Ascending aorta (tissue), 2 donors: ENCODE measurements at regions not wholly inside any gene's neighbourhood (a gene's known extent, or its start where the extent isn't known, plus 50 kb on each side); places are given as distances from the start of the nearest gene placed in this dataset.

Experiments used
- DNase-seq, 2 donors: peaks; one replicate each; pipeline ENCODE4 v3.0.0-alpha.2; 2019; ENCODE audit warnings: low spot score in 2 of 2
- H3K27ac ChIP-seq, 2 donors: fragments of 200-600 bp; sonication (generic); one replicate each; pipeline ENCODE4 v1.5.1; 2016 to 2017; ENCODE audit warnings: mild to moderate bottlenecking in 1 of 2
- H3K27me3 ChIP-seq: fragments of 200-600 bp; sonication (generic); one replicate; pipeline ENCODE4 v1.5.1; 2017
- H3K36me3 ChIP-seq, 2 donors: fragments of 200-600 bp; sonication (generic); one replicate each; pipeline ENCODE4 v1.5.1; 2016
- H3K4me1 ChIP-seq, 2 donors: fragments of 200-600 bp; sonication (generic); one replicate each; pipeline ENCODE4 v1.5.1; 2016 to 2017; ENCODE audit warnings: mild to moderate bottlenecking in 1 of 2
- H3K4me3 ChIP-seq, 2 donors: fragments of 200-600 bp; sonication (generic); one replicate each; pipeline ENCODE4 v1.5.1; 2016 to 2017; ENCODE audit warnings: mild to moderate bottlenecking in 1 of 2
- H3K9me3 ChIP-seq, 2 donors: fragments of 200-600 bp; sonication (generic); one replicate each; pipeline ENCODE4 v1.5.1; 2016
- intact Hi-C: fragments of 100-400 bp; cut with DNase I; formaldehyde crosslinking; loops from one replicate; pipeline ENCODE4 v1.15.1; 2023
- TF ChIP-seq, protein P1 (sequence below), 3 experiments: fragments of 200-600 bp in 2 of 3; fragments of 450-650 bp in 1 of 3; sonication (generic) in 2 of 3; IDR thresholded peaks; one replicate each; pipeline ENCODE4 v1.5.1; 2016 to 2019; ENCODE audit warnings: antibody characterized with exemption in 3 of 3, mild to moderate bottlenecking in 1 of 3, moderate library complexity in 1 of 3

DNA sequence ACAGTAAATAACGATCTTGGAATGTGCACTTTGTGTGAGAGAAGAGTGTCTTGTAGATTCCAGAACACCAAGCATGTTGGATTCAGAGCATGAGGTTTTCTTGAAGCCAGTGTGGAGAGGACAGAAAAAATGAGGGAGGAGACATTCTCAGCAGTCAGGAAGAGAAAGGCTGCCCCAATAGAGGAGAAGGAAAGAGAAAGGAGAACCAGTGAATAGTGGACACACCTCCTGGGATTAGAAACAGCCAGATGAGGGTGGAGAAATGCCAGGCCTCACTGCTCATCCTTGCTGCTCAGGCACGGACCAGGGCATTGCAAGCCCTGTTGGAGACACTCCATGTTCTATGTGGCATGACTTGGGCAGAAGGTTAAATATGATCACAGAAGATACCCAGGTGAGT is 69.0 kb upstream of the KAZN start:
- Histone ChIP-seq H3K36me3 (no peaks in the 10 kb centered on the region), H3K4me3 (no peak overlapping the region), H3K9me3 (no peaks in the 10 kb centered on the region), H3K27me3 (no peaks in the 10 kb centered on the region), H3K27ac (no peak overlapping the region), H3K4me1 (no peaks in the 10 kb centered on the region)
- intact Hi-C loops = no loop called here
- no peak for DNase-seq
- TF ChIP-seq, protein P1, sequence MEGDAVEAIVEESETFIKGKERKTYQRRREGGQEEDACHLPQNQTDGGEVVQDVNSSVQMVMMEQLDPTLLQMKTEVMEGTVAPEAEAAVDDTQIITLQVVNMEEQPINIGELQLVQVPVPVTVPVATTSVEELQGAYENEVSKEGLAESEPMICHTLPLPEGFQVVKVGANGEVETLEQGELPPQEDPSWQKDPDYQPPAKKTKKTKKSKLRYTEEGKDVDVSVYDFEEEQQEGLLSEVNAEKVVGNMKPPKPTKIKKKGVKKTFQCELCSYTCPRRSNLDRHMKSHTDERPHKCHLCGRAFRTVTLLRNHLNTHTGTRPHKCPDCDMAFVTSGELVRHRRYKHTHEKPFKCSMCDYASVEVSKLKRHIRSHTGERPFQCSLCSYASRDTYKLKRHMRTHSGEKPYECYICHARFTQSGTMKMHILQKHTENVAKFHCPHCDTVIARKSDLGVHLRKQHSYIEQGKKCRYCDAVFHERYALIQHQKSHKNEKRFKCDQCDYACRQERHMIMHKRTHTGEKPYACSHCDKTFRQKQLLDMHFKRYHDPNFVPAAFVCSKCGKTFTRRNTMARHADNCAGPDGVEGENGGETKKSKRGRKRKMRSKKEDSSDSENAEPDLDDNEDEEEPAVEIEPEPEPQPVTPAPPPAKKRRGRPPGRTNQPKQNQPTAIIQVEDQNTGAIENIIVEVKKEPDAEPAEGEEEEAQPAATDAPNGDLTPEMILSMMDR (IDR thresholded peaks at IDR 0.05) = no peak

- H3K4me1 ChIP-seq = no peaks in the 10 kb centered on the region
- H3K27me3 ChIP-seq = no peaks in the 10 kb centered on the region
- no peaks in the 10 kb centered on the region for H3K9me3 ChIP-seq
- intact Hi-C loops = no loop called here
- H3K36me3 ChIP-seq = no peaks in the 10 kb centered on the region
- TF ChIP-seq, protein P1 (IDR thresholded peaks at IDR 0.05) = no peak
- H3K4me3 ChIP-seq = no peak overlapping the region
- H3K27ac ChIP-seq = no peak overlapping the region
- no peak for DNase-seq
These were observed 67.0 kb upstream of the KAZN start for GRCh38 chr1:14531519-14531918.

GRCh38 chr1:14535619-14536355 is 62.7 kb upstream of the KAZN start:
- TF ChIP-seq, protein P1 (IDR thresholded peaks at IDR 0.05) = no peak
- intact Hi-C loops = no loop called here
- H3K4me3 ChIP-seq = no peak overlapping the region

DNA sequence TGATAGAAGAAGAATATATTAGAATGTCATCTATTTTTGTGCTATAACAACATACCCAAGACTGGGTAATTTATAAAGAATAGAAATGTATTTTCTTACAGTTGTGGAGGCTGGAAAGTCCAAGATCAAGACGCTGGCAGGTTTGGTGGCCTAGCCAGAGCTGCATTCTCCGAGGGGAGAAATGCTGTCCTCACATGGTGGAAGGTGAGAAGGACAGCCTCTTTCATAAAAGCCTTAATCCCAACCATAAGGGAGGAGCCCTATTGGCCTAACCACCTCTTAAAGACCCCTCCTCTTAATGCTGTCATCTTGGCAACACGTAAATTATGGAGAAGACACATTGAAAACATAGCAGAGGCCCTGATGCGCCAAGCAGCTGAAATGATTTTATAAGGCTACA is 60.1 kb upstream of the KAZN start:
- TF ChIP-seq, protein P1 (IDR thresholded peaks at IDR 0.05) = no peak
- Histone ChIP-seq H3K36me3 (no peaks in the 10 kb centered on the region), H3K4me1 (no peaks in the 10 kb centered on the region), H3K9me3 (no peaks in the 10 kb centered on the region), H3K4me3 (no peak overlapping the region), H3K27me3 (no peaks in the 10 kb centered on the region), H3K27ac (no peak overlapping the region)
- no peak for DNase-seq
- intact Hi-C loops = no loop called here

More at GRCh38 chr1:14535619-14536355, 62.7 kb upstream of the KAZN start:
- Histone ChIP-seq H3K36me3 (no peaks in the 10 kb centered on the region), H3K4me1 (no peaks in the 10 kb centered on the region), H3K9me3 (no peaks in the 10 kb centered on the region), H3K27ac (no peak overlapping the region), H3K27me3 (no peaks in the 10 kb centered on the region)
- DNase-seq = no peak

DNA sequence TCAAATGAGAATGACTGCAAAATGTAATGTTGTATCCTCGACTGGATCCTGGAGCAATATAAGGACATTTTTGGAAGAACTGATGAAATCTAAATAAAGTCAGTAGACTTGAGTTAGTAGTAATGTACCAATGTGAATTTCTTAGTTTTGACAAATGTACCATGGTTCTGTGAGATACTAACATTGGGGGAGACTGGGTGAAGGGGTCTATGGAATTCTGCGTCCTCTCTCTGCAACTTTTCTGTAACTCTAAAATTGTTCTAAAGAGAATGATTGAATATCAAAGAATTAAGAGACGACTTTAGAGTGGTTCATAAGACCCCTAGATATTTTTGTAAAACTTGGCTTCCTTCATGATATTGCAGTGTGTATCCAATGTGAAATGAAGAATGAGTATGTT is 59.2 kb upstream of the KAZN start:
- intact Hi-C loops = no loop called here
- H3K36me3 ChIP-seq = no peaks in the 10 kb centered on the region
- H3K27me3 ChIP-seq = no peaks in the 10 kb centered on the region
- H3K27ac ChIP-seq = no peak overlapping the region
- no peaks in the 10 kb centered on the region for H3K4me1 ChIP-seq
- no peak for DNase-seq
- no peak overlapping the region for H3K4me3 ChIP-seq
- H3K9me3 ChIP-seq = no peaks in the 10 kb centered on the region
- TF ChIP-seq, protein P1 (IDR thresholded peaks at IDR 0.05) = no peak
